HL-60 (cell line): ENCODE measurements at regions not wholly inside any gene's neighbourhood (a gene's known extent, or its start where the extent isn't known, plus 50 kb on each side); places are given as distances from the start of the nearest gene placed in this dataset.

Experiments used
- CTCF ChIP-seq: IDR thresholded peaks from one replicate; pipeline ENCODE4 v1.5.1; 2011; ENCODE audit warnings: low read length, control low read depth, inconsistent platforms; ENCODE audit not compliant: insufficient read depth
- POLR2AphosphoS5 ChIP-seq: IDR thresholded peaks from 2 replicates; pipeline ENCODE4 v1.6.1; 2012; ENCODE audit warnings: low read depth

- no peak for TF ChIP-seq CTCF
- no peak for TF ChIP-seq POLR2AphosphoS5
These were observed 84.7 kb downstream of the HHIPL2 start for GRCh38 chr1:222463059-222463730.
